Chondrocyte (in vitro differentiated cells): ENCODE measurements at regions not wholly inside any gene's neighbourhood (a gene's known extent, or its start where the extent isn't known, plus 50 kb on each side); places are given as distances from the start of the nearest gene placed in this dataset.

Source experiments
- DNase-seq: peaks from one replicate; pipeline ENCODE4 v3.0.0; 2021; ENCODE audit warnings: mixed read lengths, low spot score
- H3K27ac Mint-ChIP-seq: one replicate; pipeline ENCODE4 v1.8.0; 2021; ENCODE audit warnings: mild to moderate bottlenecking, moderate library complexity, mixed read lengths; ENCODE audit not compliant: unreplicated experiment
- H3K27me3 Mint-ChIP-seq: 2 replicates; pipeline ENCODE4 v1.8.0; 2021; ENCODE audit warnings: low read depth, mixed read lengths
- H3K36me3 Mint-ChIP-seq: 2 replicates; pipeline ENCODE4 v1.8.0; 2021; ENCODE audit warnings: low read depth, mixed read lengths
- H3K4me1 Mint-ChIP-seq: 2 replicates; pipeline ENCODE4 v1.8.0; 2021; ENCODE audit warnings: low read depth, mild to moderate bottlenecking, mixed read lengths
- H3K4me3 Mint-ChIP-seq: one replicate; pipeline ENCODE4 v1.8.0; 2021; ENCODE audit warnings: mild to moderate bottlenecking, moderate library complexity, mixed read lengths; ENCODE audit not compliant: unreplicated experiment
- H3K9me3 Mint-ChIP-seq: 2 replicates; pipeline ENCODE4 v1.8.0; 2021; ENCODE audit warnings: low read depth, mixed read lengths
- TF ChIP-seq, protein P1 (sequence below): fragments of 200-600 bp; sonication (generic); IDR thresholded peaks from 2 replicates; pipeline ENCODE4 v1.5.0; 2021; ENCODE audit warnings: antibody characterized with exemption, mild to moderate bottlenecking, moderate library complexity

DNA sequence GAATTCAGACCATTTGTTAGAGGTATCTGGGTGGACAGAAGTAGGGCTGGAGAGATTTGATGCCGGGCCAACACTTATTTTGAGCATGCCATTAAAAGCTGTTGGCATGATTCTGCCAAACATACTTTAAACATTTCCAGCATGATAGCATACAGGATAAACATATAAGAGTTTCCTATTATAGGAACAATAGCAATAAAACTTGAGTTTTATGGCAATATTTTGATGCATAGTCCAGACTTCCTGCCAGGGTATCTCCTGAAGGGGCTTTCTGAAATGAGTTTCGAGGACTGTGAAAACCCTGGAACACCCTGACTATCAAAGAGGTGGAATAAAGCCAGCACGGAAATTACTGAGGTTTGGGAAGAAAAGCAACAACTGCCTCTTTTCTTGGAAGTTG, 1398.0 kb upstream of the NXPH2 start:
- TF ChIP-seq, protein P1, sequence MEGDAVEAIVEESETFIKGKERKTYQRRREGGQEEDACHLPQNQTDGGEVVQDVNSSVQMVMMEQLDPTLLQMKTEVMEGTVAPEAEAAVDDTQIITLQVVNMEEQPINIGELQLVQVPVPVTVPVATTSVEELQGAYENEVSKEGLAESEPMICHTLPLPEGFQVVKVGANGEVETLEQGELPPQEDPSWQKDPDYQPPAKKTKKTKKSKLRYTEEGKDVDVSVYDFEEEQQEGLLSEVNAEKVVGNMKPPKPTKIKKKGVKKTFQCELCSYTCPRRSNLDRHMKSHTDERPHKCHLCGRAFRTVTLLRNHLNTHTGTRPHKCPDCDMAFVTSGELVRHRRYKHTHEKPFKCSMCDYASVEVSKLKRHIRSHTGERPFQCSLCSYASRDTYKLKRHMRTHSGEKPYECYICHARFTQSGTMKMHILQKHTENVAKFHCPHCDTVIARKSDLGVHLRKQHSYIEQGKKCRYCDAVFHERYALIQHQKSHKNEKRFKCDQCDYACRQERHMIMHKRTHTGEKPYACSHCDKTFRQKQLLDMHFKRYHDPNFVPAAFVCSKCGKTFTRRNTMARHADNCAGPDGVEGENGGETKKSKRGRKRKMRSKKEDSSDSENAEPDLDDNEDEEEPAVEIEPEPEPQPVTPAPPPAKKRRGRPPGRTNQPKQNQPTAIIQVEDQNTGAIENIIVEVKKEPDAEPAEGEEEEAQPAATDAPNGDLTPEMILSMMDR, result no peak
- Mint-ChIP-seq H3K27me3 (no peaks in the 10 kb centered on the region), H3K27ac (no peak overlapping the region), H3K9me3 (no peaks in the 10 kb centered on the region), H3K36me3 (no peaks in the 10 kb centered on the region), H3K4me1 (peaks cover 16% of the 10 kb centered on the region), H3K4me3 (no peak overlapping the region)
- no peak for DNase-seq

DNA sequence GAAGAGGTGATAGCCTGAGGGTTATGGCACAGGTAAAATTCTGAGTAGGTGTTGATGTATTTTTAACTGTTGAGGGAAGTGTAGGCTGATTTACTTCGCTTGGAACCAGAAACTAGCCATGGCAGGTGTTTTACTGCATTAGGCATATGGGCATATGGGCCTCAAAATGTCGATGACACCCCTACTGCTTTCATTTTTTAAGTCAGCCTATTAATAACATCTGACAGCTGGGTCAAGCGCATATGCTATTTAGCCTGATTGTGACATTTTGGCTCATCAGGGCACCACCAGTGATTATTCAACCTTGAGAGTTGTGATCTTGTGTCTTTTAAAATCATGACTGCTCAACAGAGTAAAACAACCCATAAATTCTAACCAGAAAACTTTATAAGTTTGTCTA, 1396.9 kb upstream of the NXPH2 start:
- Mint-ChIP-seq H3K27me3 (no peaks in the 10 kb centered on the region), H3K36me3 (no peaks in the 10 kb centered on the region), H3K4me3 (no peak overlapping the region), H3K4me1 (peaks cover 16% of the 10 kb centered on the region), H3K27ac (no peak overlapping the region), H3K9me3 (no peaks in the 10 kb centered on the region)
- TF ChIP-seq, protein P1, result no peak
- DNase-seq, result no peak

DNA sequence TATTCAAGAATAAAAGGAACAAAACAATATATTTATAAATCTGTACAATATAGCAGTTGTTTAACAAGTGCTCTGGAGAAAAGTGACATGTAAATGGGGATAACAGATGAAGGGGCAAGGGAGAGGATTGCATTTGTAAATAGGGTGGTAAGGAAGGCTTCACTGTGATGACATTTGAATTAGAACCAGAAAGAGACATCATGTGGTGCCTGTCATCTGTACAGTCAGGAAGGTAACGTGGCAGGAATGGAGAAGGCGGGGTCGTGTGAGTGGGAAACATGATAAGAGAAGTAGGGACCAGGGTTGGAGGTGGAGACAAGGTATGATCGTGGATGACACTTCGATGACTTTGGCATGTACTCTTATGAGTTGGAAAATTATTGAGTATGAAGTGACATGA, 1393.6 kb upstream of the NXPH2 start:
- Mint-ChIP-seq H3K27ac (no peak overlapping the region), H3K9me3 (peaks cover 7% of the 10 kb centered on the region)
- DNase-seq, result no peak

DNA sequence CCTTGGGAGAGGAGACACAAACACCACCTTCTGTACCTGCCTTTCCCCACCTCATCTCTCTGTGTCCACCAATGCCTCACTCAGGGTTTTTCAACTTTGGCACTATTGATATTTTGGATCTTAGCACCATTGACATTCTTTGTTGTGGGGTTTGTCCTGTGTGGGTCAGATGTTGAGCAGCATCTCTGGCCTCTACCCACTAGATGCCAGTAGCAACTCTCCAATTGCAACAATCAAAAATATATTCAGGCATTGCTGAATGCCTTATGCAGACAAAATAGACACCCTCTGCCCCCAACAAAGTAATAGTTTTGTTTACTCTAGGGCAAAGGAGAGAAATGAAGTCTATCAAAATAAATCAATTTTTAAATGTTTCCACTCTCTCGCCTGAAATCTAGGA, 1384.3 kb upstream of the NXPH2 start:
- H3K27me3 Mint-ChIP-seq, result peaks cover 4% of the 10 kb centered on the region
- no peak for DNase-seq
- H3K4me1 Mint-ChIP-seq, result peaks cover 12% of the 10 kb centered on the region
- H3K9me3 Mint-ChIP-seq, result peaks cover 10% of the 10 kb centered on the region
- TF ChIP-seq, protein P1, result peak; percentile 64
- no peak overlapping the region for H3K27ac Mint-ChIP-seq
- H3K36me3 Mint-ChIP-seq, result no peaks in the 10 kb centered on the region
- H3K4me3 Mint-ChIP-seq, result no peak overlapping the region

More for the DNA sequence above, 1393.6 kb upstream of the NXPH2 start:
- peaks cover 2% of the 10 kb centered on the region for H3K27me3 Mint-ChIP-seq
- TF ChIP-seq, protein P1, result no peak
- H3K36me3 Mint-ChIP-seq, result peaks cover 3% of the 10 kb centered on the region
- H3K4me3 Mint-ChIP-seq, result no peak overlapping the region
- peaks cover 10% of the 10 kb centered on the region for H3K4me1 Mint-ChIP-seq

DNA sequence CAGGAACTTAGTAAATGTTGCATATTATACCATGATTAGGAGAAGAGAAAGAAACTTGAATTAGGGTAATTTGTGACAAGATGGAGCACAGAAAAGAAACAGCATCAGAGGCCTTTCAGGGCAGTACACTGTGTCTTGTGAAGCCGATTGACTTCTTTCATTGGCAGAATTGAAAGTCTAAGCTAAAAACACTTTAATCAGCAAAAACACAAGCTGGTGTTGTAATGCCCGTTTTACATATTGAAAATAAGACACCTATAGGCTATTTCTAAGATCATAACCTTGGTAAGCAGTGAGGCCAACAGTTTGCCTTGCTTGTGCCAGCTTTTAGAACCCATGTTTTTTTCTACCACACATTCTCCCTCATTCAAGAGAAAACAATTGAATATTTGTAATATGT, 1378.1 kb upstream of the NXPH2 start:
- TF ChIP-seq, protein P1, result no peak
- Mint-ChIP-seq H3K27ac (no peak overlapping the region), H3K27me3 (peaks cover 4% of the 10 kb centered on the region), H3K4me3 (no peak overlapping the region), H3K9me3 (peaks cover 11% of the 10 kb centered on the region), H3K4me1 (peaks cover 23% of the 10 kb centered on the region), H3K36me3 (no peaks in the 10 kb centered on the region)
- DNase-seq, result no peak
